GM21717 (cell line): ENCODE measurements at regions not wholly inside any gene's neighbourhood (a gene's known extent, or its start where the extent isn't known, plus 50 kb on each side); places are given as distances from the start of the nearest gene placed in this dataset.

Source experiments
- ATAC-seq: cut with Tn5 transposase; IDR thresholded peaks from one replicate; pipeline ENCODE4 v1.9.1; 2021; ENCODE audit warnings: mild to moderate bottlenecking, moderate library complexity; ENCODE audit not compliant: unreplicated experiment

DNA sequence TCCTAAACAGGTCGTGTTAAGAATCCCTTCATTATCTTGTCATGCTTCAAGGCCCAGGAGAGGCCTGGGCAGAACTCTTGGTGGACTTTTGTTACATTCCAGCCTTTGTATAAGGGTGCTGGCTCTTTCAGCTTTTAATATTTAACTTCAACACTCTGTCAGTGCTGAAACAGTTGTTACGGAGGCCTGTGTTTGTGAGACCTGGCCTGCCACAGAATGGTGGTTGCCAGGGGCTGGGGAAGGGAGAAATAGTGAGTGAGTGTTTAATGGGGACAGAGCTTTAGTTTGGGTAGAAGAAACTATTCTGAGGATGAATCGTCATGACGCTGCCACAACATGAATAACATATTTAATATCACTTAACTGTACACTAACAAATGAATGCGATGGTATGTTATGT is 1027.6 kb upstream of the PRKX start:
- no peak for ATAC-seq

DNA sequence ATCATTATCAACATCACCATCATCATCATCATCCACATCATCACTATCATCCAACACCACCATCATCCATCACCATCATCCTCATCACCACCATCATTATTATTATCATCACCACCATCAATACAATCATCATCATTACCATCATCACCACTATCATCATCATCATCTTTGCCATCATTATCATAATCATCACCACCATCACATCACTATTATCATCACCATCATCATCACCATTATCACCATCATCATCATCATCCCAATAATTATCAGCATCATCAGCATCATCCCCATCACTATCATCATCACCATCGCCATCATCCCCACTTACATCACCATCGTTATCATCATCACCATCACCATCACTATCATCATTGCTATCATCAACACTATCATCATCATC is 1021.9 kb upstream of the PRKX start:
- no peak for ATAC-seq

DNA sequence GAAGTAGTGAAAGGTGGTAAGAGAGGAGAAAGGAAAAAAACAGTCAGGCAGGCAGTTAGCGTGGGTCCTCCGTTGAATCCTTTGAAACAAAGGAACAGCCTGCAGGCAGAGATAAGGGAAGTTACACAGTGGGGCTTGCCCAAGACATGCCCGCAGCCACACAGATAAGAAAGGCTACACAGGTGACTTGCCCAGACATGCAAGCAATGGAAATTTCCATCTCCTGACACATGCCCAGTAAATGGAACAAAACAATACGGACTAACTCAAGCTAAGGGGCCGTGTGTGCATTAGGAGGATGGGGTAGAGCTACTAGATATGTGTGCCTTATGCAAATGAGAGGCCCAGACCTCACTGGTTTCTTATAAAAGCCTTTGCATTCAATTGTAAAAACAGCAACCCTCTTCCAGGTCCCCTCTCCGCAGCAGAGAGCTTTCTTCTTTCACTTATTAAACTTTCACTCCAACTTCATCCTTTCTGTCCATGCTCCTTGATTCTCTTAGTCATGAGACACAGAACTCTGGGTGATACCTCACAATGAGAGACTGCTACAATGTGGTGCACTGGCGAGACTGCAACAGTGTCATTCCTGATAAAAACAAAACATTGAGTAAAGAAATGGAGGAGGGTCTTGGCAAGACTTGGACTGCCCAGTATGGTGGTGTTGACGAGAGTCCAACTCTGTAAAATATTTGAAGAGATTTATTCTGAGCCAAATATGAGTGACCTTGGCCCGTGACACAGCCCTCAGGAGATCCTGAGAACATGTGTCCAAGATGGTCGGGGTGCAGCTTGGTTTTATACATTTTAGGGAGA is 997.4 kb upstream of the PRKX start:
- ATAC-seq = peak; percentile 90

DNA sequence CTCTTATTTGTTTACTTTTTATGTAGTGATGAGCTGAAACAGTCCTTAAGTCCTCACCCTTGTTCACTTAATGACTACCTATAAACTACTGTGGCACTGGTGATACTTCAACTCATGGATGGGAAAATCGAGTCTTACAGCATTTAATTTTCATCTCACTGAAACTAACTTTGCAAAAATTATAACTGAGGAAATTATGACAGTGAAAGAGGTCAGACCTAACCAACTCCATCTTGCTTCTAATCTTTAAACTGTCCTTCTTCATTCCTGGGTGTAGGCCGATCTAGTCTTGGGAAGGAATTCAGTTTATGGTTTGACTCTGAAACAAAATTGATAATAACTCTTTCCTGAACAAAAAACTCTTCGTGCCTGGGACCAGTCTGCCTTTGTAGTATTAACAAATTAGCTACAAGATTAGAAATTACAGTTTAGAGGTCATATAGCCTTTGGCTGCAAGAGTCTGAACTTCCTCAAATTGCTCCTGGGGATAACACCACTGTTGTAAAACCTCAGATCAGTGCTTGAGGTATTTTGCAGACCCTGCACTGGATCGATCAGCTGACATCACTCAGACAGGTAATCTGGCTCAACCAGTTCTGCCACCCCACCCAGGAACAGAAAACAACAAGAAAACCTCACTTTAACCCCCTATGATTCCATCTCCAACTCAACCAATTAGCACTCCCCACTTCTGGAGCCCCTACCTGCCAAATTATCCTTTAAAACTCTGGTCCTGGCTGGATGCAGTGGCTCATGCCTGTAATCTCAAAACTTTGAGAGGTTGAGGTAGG is 995.7 kb upstream of the PRKX start:
- ATAC-seq = no peak

DNA sequence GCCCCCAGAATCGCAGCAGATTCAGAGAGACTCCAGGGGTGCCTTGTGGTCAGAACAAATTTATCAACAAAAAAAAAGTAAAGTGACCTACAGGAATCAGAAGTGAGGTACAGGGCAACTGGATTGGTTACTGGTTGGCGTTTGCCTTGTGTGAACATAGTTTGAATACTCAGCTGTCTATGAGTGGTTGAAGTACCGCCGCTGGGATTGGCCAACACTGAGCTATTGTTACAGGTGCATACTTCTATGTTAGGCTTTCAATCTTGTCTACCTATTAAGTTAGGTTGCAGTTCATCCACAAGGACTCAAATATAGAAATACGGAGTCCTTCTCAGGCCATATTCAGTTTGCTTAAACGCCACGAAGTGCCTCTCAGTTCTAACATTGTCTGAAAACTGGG is 993.5 kb upstream of the PRKX start:
- ATAC-seq = no peak

DNA sequence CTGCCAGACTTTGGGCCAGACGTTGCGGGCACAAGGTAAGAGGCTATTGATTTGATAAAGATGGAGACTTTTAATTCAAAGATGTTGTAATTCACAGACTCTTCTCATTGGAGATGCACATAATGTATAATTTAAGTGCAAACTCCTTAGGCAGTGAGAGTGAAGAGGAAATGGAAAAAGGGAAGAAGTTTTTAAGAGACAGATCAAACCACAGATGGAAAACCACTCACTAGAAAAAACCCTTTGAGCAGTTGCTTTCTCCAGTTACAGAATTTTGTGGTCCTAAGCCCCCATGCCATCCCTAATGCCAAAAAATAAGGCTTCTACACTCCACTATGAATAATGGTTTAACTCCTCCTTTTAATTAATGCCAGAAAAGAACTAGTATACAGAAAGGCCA is 977.1 kb upstream of the PRKX start:
- no peak for ATAC-seq

DNA sequence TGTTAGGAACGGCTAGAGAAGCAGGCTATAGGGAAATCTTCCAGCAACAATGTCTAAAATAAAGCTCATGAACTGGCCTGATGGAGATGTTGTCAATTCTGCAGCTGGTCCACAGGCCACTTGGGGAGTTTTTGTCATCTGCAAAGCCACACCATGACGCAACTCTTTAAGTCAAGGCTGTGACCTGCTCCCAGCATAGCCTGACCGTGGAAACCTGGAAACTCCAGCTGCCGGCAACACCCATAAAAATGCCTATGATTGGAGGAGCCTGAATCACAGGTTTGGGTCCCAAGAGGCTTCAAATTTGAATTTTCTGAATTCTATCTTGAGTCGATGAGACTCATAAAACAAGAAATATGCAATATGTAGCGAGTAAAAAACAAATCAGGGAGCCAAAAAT is 969.2 kb upstream of the PRKX start:
- no peak for ATAC-seq

DNA sequence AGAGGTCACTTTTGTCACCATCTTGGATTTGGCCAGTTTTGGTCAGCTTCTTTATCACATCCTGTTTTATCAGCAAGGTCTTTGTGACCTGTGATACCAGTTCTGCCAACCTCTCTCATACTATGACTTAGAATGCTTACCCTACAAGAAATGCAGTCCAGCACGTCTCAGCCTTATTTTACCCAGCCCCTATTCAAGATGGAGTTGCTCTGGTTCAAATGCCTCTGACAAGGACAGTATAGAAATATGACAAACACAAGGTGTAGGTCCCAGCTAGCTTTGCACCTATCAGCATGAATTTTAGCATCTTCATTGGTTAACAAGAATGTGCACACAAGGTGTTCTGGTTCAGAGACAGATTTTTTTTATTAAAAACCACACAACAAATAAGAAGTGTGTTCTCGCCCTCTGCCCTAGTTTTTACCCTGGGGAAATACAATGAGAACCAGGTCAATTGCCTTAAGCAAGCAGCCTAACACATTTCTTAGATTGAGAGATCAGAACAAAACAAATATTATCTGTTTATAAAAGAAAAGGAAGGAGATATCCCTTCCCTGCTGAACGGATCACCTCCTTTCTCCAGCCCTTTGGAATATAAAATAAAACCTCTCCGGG is 962.3 kb upstream of the PRKX start:
- ATAC-seq = no peak

DNA sequence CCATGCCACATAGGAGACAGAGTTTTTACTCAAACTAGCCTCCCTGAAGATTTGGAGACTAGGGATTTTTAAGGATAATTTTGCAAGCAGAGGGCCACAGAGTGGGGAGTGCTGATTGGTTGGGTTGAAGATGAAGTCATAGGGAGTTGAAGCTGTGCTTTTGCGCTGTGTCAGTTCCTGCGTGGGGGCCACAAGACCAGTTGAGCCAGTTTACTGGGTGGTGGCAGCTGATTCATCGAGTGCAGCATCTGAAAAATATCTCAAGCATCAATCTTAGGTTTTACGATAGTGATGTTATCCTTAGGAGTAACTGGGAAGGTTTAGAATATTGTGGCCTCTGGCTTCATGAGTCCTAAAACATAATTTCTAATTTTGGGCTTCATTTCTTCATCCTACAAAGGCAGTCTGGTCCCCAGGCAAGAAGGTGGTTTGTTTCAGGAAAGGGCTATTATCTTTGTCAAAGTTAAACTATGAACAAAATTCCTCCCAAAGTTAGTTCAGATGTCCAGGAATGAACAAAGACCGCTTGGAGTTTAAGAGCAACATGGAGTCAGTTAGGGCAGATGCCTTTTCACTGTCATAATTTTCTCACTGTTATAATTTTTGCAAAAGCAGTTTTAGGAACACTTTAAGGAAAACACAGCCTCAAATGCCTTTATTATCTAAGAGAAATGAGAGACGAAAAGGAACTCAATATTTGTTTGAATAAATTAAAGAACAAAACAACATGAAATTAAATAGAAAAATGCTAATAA is 960.8 kb upstream of the PRKX start:
- ATAC-seq = no peak

DNA sequence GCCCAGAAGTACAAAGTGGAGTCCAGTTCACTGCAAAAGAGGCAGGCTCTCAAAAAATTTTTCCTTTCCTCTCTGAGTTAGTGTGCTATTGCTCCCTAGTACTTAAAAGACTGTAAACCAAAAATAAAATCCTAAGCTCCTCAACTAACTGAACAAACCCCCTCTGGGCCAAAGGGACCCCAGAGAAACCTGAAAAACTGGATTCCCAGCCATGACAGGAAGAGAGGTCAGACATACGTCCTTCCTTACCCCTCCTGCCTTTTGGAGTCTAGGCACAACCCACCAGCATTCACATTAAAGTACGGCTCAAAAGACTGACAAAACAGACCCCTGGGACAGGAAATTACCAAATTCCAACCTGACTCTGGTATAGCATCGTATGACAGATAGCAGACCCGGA is 957.9 kb upstream of the PRKX start:
- ATAC-seq = no peak

DNA sequence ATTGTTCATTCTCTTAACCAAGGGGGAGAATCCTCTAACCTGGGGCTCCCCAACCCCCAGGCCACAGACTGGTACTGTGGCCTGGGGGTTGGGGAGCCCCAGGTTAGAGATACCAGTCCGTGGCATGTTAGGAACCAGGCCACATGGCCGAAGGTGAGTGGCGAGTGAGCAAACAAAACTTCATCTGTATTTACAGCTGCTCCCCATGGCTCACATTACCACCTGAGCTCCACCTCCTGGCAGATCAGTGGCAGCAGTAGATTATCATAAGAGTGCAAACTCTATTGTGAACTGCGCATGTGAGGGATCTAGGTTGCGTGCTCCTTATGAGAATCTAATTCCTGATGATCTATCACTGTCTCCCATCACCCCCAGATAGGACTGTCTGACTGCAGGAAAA is 957.2 kb upstream of the PRKX start:
- no peak for ATAC-seq

DNA sequence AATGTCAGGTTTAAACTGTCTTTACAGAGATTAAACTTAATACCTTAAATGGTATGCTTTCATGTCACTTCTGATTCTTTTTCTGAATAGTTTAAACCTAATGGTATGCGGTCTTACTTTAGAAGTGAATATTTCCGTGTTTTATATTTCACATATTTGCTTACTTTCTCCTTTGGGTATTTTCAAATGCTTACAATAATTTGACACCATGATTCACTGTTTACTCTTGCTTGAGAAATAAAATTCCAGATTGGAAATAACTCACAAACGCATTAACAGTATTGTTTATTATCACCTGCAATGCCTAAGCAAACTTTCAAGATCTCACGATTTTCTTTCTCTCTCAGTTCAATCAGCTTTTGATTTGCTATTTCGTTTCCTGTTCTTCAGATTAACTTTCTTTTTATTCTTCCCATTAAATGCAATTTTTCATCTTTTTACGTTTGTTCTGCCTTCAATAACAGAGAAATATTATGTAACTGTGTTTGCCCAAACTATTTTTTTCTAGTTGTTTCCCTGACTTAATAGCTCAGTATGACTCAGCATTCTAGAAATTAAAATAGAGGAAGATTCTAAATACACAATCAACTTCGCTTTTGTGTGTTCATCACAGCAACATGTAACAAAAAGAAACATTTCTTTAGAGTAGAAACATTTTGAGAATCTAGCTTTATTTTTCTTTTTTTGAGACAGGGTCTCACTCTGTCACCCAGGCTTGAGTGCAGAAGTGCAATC is 955.5 kb upstream of the PRKX start:
- ATAC-seq = no peak

DNA sequence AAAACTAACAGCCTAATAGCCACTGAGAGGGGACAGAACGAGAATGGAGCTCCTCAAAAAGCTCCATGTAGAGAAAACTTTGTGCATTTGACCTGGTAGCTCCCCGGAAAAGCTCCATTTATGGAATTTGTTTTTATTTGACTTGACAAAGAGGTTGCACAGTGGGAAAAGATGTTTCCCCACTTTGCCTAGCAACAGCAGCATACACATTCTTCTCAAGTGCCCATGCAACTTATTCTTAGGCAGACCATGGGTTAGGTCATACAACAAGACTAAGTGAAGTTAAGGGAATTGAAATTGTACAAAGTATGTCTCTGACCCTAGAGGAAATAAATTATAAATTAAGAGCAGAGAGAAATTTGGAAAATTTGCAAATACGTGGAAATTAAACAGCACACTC is 949.6 kb upstream of the PRKX start:
- ATAC-seq = no peak

DNA sequence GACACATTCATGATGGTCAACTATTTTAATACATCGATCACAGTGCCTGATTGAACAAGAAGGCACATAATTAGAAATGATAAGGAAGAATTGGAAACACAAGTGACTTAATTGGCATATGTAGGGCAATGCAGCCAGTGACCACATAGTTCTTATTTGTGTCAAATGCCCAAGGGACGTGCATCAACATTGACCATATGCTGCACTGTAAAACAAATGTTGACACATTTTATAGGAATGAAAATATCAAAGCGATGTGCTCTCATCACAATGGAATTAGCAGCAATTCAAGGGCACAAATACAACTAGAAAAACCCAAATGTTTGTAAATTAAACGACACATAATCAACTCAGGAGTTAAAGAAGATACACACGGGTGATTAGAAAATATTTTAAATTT is 948.3 kb upstream of the PRKX start:
- ATAC-seq = no peak

DNA sequence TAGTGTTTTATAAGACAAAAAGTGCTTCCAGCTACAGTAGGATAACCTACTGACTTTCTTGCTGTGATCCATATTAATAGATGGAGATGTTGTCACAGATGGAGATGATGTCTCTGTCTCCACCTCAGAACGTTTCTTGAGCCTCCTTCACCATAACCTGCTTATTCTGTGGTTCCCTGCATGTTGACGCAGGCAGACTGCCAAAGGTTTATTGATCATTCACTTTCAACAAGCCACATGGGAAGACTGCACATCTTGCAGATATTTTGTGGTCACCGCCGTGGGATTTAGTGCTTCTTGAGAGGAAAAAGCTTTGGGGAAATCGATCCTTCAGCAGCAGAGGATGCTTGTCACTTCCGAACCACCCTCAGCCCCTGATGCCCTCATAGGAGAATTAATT is 943.0 kb upstream of the PRKX start:
- ATAC-seq = no peak

DNA sequence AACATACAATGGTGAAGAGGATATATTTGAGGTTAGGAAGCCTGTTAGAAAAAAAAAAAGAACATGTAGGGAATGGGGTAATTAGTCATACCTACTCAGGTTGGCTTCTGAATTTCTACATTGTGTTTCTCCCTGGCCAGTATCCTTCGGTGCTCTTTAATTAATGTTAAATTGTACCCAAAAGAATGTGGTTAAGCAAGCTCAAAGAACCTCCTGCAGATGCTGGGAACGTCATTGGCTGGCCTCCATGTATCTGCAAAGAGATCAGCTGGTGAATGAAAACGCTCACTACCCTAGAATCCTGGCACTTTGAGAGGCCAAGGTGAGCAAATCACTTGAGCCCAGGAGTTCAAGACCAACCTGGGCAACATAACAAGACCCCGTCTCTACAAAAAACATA is 942.3 kb upstream of the PRKX start:
- no peak for ATAC-seq

DNA sequence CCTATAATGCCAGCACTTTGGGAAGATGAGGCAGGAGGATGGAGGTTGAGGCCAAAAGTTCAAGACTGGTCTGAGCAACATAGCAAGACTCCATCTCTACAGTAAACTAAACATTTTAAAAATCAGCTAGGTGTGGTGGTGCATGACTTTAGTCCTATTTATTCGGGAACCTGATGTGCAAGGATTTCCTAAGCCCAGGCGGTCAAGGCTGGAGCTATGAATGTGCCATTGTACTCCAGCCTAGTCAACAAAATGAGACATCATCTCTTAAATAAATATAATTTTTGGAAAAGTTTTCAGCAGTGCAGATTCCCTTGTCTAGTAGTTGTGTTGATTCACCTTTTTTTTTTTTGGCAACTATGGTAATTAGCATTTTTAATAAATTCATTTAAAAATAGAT is 928.7 kb upstream of the PRKX start:
- ATAC-seq = no peak

DNA sequence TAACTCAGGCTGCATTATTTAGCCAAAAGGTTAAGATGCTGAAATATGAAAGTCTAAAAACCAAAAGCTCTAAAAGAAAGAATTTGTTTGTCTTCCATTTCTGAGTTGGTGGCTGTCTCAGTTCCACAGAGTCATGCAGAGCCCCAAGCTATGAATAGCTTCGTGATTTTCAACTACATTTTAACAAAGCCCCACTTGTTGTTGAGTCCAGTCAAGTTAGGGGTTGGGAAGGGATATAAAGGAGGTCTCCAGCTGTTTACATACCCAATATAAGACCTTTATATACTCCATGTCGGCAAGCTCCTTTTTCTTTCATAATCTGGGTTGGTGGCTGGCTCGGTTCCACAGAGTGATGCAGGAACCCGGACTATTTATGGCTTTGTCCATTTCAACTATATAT is 924.6 kb upstream of the PRKX start:
- no peak for ATAC-seq

DNA sequence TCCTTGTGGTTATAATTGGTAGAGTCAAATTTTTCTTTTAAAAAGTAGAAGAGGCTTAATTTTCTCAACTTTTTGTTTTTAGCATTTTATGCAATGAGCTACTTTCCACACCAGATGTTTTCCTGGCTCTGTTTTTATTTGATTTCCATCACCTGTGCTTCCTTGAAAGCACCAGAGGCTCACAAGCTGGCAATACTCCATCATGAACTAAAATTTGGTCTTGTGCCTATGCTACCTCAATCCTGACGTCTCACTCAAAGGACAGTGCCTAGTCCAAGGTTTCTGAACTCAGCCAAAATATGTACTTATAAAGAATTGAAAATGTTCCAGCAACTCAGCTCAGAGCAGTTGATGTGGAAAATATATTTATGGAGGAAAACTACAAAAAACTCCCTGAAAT is 914.0 kb upstream of the PRKX start:
- ATAC-seq = no peak

DNA sequence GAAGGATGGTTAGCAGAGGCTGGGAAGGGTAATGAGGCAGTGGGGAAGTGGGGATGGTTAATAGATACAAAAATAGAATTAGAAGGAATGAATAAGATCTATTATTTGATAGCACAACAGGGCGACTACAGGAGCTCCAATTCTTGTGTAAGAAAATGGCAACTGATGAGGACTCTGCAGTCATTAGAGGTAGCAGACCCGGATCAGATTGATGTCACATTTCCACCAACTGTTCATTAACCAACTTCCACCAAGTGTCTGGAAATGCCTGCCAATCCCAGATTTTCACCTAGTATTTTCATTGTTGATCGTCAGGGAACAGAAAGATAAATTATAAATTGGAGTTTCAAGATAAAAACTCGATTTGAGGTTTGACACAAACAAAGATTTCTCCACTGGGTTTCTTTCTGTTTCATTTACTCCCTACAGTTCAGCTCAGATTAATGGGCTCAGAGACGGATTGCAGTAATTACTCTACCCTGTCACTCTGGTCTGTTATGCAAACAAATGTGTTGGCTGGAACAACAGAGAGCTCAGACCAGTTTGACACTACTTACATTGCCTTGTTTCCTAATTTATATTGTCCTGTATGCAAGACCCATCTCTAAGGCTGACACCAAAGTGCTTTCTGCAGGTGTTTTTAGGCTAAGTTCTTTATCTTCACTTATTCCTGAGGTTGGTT is 909.2 kb upstream of the PRKX start:
- no peak for ATAC-seq
